ENCODE measurements at regions not wholly inside any gene's neighbourhood (a gene's known extent, or its start where the extent isn't known, plus 50 kb on each side); places are given as distances from the start of the nearest gene placed in this dataset.
"Not testable (repeated sequence)": the region's sequence is repeated elsewhere in the genome, so short reads cannot be mapped to it uniquely, and the experiment has no call there.

- 81 to 87% methylated on average over 6 of the region's 6 CpGs for WGBS, 2 donors (ENCODE audit: low coverage in 1 of 2)
- no peak for ATAC-seq
- H3K36me3 ChIP-seq: no peaks in the 10 kb centered on the region
Measured at GRCh38 chr7:42548816-42549611, 312.0 kb upstream of the GLI3 start.

GRCh38 chr7:42545049-42545724, 308.2 kb upstream of the GLI3 start:
- no peaks in the 10 kb centered on the region for H3K9me3 ChIP-seq
- no peaks in the 10 kb centered on the region for H3K27me3 ChIP-seq
- TF ChIP-seq CTCF (IDR thresholded peaks at IDR 0.05): no peak
- no peak for TF ChIP-seq POLR2AphosphoS5 (IDR thresholded peaks at IDR 0.05)
- TF ChIP-seq EP300 (IDR thresholded peaks at IDR 0.05): no peak
- no peak for TF ChIP-seq POLR2A (IDR thresholded peaks at IDR 0.05)
- WGBS, 2 donors (ENCODE audit: low coverage in 1 of 2): 96 to 100% methylated on average over 1 of the region's 1 CpG
- ATAC-seq: no peak
- H3K27ac ChIP-seq: no peak overlapping the region
- no peak overlapping the region for H3K4me3 ChIP-seq
- H3K36me3 ChIP-seq: no peaks in the 10 kb centered on the region
- no peaks in the 10 kb centered on the region for H3K4me1 ChIP-seq

More at GRCh38 chr7:42548816-42549611, 312.0 kb upstream of the GLI3 start:
- peaks cover 0 to 6% (median 0%) of the 10 kb centered on the region in 3 donors for H3K9me3 ChIP-seq
- no peaks in the 10 kb centered on the region for H3K4me1 ChIP-seq
- no peak overlapping the region for H3K4me3 ChIP-seq
- no peak overlapping the region for H3K27ac ChIP-seq
- TF ChIP-seq CTCF (IDR thresholded peaks at IDR 0.05) (no peak), POLR2AphosphoS5 (IDR thresholded peaks at IDR 0.05) (no peak), EP300 (IDR thresholded peaks at IDR 0.05) (no peak), POLR2A (IDR thresholded peaks at IDR 0.05) (no peak)
- no peaks in the 10 kb centered on the region for H3K27me3 ChIP-seq

DNA sequence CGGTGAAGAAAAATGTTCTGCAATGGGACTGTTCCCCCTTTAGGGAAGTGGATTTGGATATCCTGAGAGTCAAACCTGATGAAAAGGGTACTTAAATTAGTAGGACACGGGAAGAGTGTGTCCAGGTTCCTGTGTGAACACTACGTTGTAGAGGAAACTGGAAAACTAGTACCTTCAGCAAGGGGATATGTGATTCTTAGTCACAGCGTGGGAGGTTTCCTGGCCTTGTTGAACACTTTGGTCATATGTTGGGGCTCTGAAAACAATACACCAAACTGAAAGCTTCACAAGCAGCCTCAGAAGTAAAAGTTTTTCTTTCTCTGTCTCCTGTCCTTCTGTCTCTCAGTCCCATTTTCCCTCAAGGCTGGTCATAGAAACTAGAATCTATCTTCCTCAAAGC, 306.9 kb upstream of the GLI3 start:
- 78 to 82% methylated on average over 4 of the region's 4 CpGs for WGBS, 2 donors (ENCODE audit: low coverage in 1 of 2)
- TF ChIP-seq CTCF (IDR thresholded peaks at IDR 0.05) (no peak), EP300 (IDR thresholded peaks at IDR 0.05) (no peak), POLR2AphosphoS5 (IDR thresholded peaks at IDR 0.05) (no peak), POLR2A (IDR thresholded peaks at IDR 0.05) (no peak)
- no peak overlapping the region for H3K27ac ChIP-seq

DNA sequence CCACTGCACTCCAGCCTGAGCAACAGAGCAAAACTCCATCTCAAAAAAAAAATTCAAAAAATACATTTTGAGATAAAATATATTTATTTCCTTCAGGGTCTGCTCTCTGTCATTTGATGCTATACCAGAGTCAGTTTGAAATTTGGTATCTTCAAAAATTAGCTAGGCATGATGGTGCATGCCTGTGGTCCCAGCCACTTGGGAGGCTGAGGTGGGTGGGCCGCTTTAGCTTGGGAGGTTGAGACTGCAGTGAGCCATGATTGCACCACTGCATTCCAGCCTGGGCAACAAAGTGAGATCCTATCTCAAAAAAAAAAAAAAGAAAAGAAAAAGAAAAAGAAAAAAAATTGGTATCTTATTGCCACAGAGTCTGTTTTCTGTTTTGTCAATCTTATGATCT, 305.4 kb upstream of the GLI3 start:
- H3K4me3 ChIP-seq, H3K9me3 ChIP-seq, H3K27ac ChIP-seq, H3K27me3 ChIP-seq, H3K36me3 ChIP-seq, H3K4me1 ChIP-seq, ATAC-seq: not testable (repeated sequence)
- WGBS, 2 donors (ENCODE audit: low coverage in 1 of 2): 83 to 100% methylated on average over 1 of the region's 1 CpG

More for the DNA sequence above, 306.9 kb upstream of the GLI3 start:
- H3K4me1 ChIP-seq: no peaks in the 10 kb centered on the region
- H3K9me3 ChIP-seq: no peaks in the 10 kb centered on the region
- no peaks in the 10 kb centered on the region for H3K27me3 ChIP-seq
- no peak for ATAC-seq
- no peaks in the 10 kb centered on the region for H3K36me3 ChIP-seq
- no peak overlapping the region for H3K4me3 ChIP-seq

- TF ChIP-seq EP300 (IDR thresholded peaks at IDR 0.05) (no peak), POLR2AphosphoS5 (IDR thresholded peaks at IDR 0.05) (no peak), CTCF (IDR thresholded peaks at IDR 0.05) (no peak), POLR2A (IDR thresholded peaks at IDR 0.05) (no peak)
Measured at GRCh38 chr7:42534441-42534840, 297.4 kb upstream of the GLI3 start.

More at GRCh38 chr7:42534441-42534840, 297.4 kb upstream of the GLI3 start:
- H3K36me3 ChIP-seq: no peaks in the 10 kb centered on the region
- H3K9me3 ChIP-seq: peaks cover 0 to 36% (median 0%) of the 10 kb centered on the region in 3 donors
- no peaks in the 10 kb centered on the region for H3K4me1 ChIP-seq
- no peaks in the 10 kb centered on the region for H3K27me3 ChIP-seq
- 75 to 93% methylated on average over 1 of the region's 1 CpG for WGBS, 2 donors (ENCODE audit: low coverage in 1 of 2)
- no peak overlapping the region for H3K4me3 ChIP-seq
- ATAC-seq: no peak
- no peak overlapping the region for H3K27ac ChIP-seq

Data from gastroesophageal sphincter (tissue), 4 donors.